Activated CD8-positive, alpha-beta memory T cell treated with anti-CD3 and anti-CD28 coated beads, Interleukin-2, amount 50 U/mL, for 24 hours (primary cell): ENCODE measurements at regions not wholly inside any gene's neighbourhood (a gene's known extent, or its start where the extent isn't known, plus 50 kb on each side); places are given as distances from the start of the nearest gene placed in this dataset.

Source experiments
- DNase-seq: peaks from one replicate; pipeline ENCODE4 v3.0.0-alpha.2; 2020; ENCODE audit errors: extremely low read depth

- no peak for DNase-seq
Measured at GRCh38 chr14:71497645-71498086, 434.6 kb upstream of the RGS6 start.

GRCh38 chr14:71498212-71498611, 434.0 kb upstream of the RGS6 start:
- no peak for DNase-seq

- no peak for DNase-seq
Measured at GRCh38 chr14:71499018-71499417, 433.2 kb upstream of the RGS6 start.

- DNase-seq, result no peak
Measured at GRCh38 chr14:71507681-71508080, 424.5 kb upstream of the RGS6 start.

- no peak for DNase-seq
Measured at GRCh38 chr14:71508901-71509300, 423.3 kb upstream of the RGS6 start.

GRCh38 chr14:71511152-71511551, 421.1 kb upstream of the RGS6 start:
- DNase-seq, result no peak

GRCh38 chr14:71514941-71515919, 417.0 kb upstream of the RGS6 start:
- no peak for DNase-seq

GRCh38 chr14:71521238-71522135, 410.7 kb upstream of the RGS6 start:
- DNase-seq, result no peak

GRCh38 chr14:71523630-71524319, 408.5 kb upstream of the RGS6 start:
- DNase-seq, result no peak

- DNase-seq, result no peak
Measured at GRCh38 chr14:71524320-71524982, 407.8 kb upstream of the RGS6 start.

- DNase-seq, result no peak
Measured at GRCh38 chr14:71525663-71526221, 406.5 kb upstream of the RGS6 start.

- no peak for DNase-seq
Measured at GRCh38 chr14:71526388-71526787, 405.8 kb upstream of the RGS6 start.

- DNase-seq, result no peak
Measured at GRCh38 chr14:71527838-71528237, 404.4 kb upstream of the RGS6 start.

GRCh38 chr14:71529848-71530247, 402.4 kb upstream of the RGS6 start:
- DNase-seq, result no peak

- DNase-seq, result no peak
Measured at GRCh38 chr14:71532344-71532743, 399.9 kb upstream of the RGS6 start.

GRCh38 chr14:71532790-71533189, 399.4 kb upstream of the RGS6 start:
- no peak for DNase-seq

GRCh38 chr14:71533390-71533789, 398.8 kb upstream of the RGS6 start:
- no peak for DNase-seq

GRCh38 chr14:71533800-71534199, 398.4 kb upstream of the RGS6 start:
- DNase-seq, result no peak

GRCh38 chr14:71534506-71534905, 397.7 kb upstream of the RGS6 start:
- no peak for DNase-seq

GRCh38 chr14:71536015-71536740, 396.1 kb upstream of the RGS6 start:
- DNase-seq, result no peak
